Naive thymus-derived CD4-positive, alpha-beta T cell (primary cell): ENCODE measurements at regions not wholly inside any gene's neighbourhood (a gene's known extent, or its start where the extent isn't known, plus 50 kb on each side); places are given as distances from the start of the nearest gene placed in this dataset.

Experiments used
- ATAC-seq: fragments of 150-1000 bp; cut with Tn5 transposase; 2 replicates; pipeline ENCODE4 v1.10.0; 2021; ENCODE audit warnings: mild to moderate bottlenecking, moderate library complexity
- CTCF ChIA-PET: fragments of 350-600 bp; sonication (Branson Sonifier 250); formaldehyde crosslinking; loops from one replicate; lab custom pipeline; 2021; ENCODE audit warnings: antibody characterized with exemption; lab: Charles Lee
- POLR2A ChIA-PET: fragments of 350-600 bp; sonication (Branson Sonifier 250); formaldehyde crosslinking; loops from one replicate; lab custom pipeline; 2021; ENCODE audit warnings: antibody characterized with exemption, inconsistent platforms; lab: Charles Lee
- DNase-seq, 9 donors: peaks; one replicate each; pipeline versions ENCODE4 v3.0.0 to v3.0.0-alpha.2; 2020 to 2022; ENCODE audit warnings: mixed read lengths in 1 of 9
- H3K27ac ChIP-seq: one replicate; pipeline ENCODE4 v1.7.0; 2013; ENCODE audit warnings: mild to moderate bottlenecking, low read depth, low read length, moderate library complexity
- H3K27me3 ChIP-seq, 2 donors: one replicate each; pipeline ENCODE4 v1.7.0; 2013; ENCODE audit warnings: low read length in 2 of 2, mild to moderate bottlenecking in 2 of 2, moderate library complexity in 2 of 2; ENCODE audit not compliant: control insufficient read depth in 2 of 2, insufficient read depth in 2 of 2
- H3K36me3 ChIP-seq, 3 experiments: 1 replicate in 2 of 3; 2 replicates in 1 of 3; pipeline ENCODE4 v1.7.0; 2013; ENCODE audit warnings: low read length in 3 of 3, mild to moderate bottlenecking in 3 of 3, moderate library complexity in 1 of 3; ENCODE audit not compliant: insufficient read depth in 3 of 3, control insufficient read depth in 2 of 3
- H3K4me1 ChIP-seq, 2 donors: one replicate each; pipeline ENCODE4 v1.7.0; 2013; ENCODE audit warnings: low read length in 2 of 2, mild to moderate bottlenecking in 2 of 2, moderate library complexity in 1 of 2; ENCODE audit not compliant: control insufficient read depth in 2 of 2, insufficient read depth in 2 of 2
- H3K4me3 ChIP-seq: 2 replicates; pipeline ENCODE4 v1.7.0; 2013; ENCODE audit warnings: mild to moderate bottlenecking, low read length
- H3K9me3 ChIP-seq, 3 experiments: 1 replicate in 2 of 3; 2 replicates in 1 of 3; pipeline ENCODE4 v1.7.0; 2013; ENCODE audit warnings: low read length in 3 of 3; ENCODE audit not compliant: control insufficient read depth in 2 of 3
- H3K27ac Mint-ChIP-seq, 9 donors: one replicate each; pipeline ENCODE4 v1.8.0; 2020 to 2022; ENCODE audit warnings: mixed read lengths in 9 of 9, mild to moderate bottlenecking in 8 of 9, moderate library complexity in 5 of 9, inconsistent platforms in 2 of 9
- H3K27me3 Mint-ChIP-seq, 5 donors: one replicate each; pipeline ENCODE4 v1.8.0; 2021 to 2022; ENCODE audit warnings: mixed read lengths in 5 of 5, mild to moderate bottlenecking in 1 of 5
- H3K36me3 Mint-ChIP-seq, 5 donors: one replicate each; pipeline ENCODE4 v1.8.0; 2020 to 2022; ENCODE audit warnings: mixed read lengths in 5 of 5, mild to moderate bottlenecking in 3 of 5, inconsistent platforms in 1 of 5
- H3K4me1 Mint-ChIP-seq, 7 donors: one replicate each; pipeline ENCODE4 v1.8.0; 2020 to 2022; ENCODE audit warnings: mixed read lengths in 7 of 7, mild to moderate bottlenecking in 3 of 7, inconsistent platforms in 1 of 7
- H3K4me3 Mint-ChIP-seq, 10 donors: one replicate each; pipeline ENCODE4 v1.8.0; 2020 to 2022; ENCODE audit warnings: mild to moderate bottlenecking in 10 of 10, mixed read lengths in 10 of 10, moderate library complexity in 6 of 10, inconsistent platforms in 2 of 10
- H3K9me3 Mint-ChIP-seq, 11 donors: one replicate each; pipeline ENCODE4 v1.8.0; 2020 to 2022; ENCODE audit warnings: mixed read lengths in 11 of 11, mild to moderate bottlenecking in 4 of 11, inconsistent platforms in 1 of 11, moderate library complexity in 1 of 11
- intact Hi-C, 2 donors: fragments of 100-400 bp; cut with micrococcal nuclease; formaldehyde crosslinking; loops; one replicate each; pipeline ENCODE4 v1.15.1; 2023

- no peak overlapping the region for H3K27ac Mint-ChIP-seq
- Histone ChIP-seq H3K4me1 (no peaks in the 10 kb centered on the region), H3K27me3 (no peaks in the 10 kb centered on the region), H3K36me3 (no peaks in the 10 kb centered on the region), H3K9me3 (no peaks in the 10 kb centered on the region), H3K27ac (no peak overlapping the region), H3K4me3 (no peak overlapping the region)
- DNase-seq (no peak), ATAC-seq (no peak)
- peaks cover 0 to 2% (median 0%) of the 10 kb centered on the region in 7 donors for H3K4me1 Mint-ChIP-seq
- intact Hi-C loops: no loop called here
- peaks cover 0 to under 1% (median 0%) of the 10 kb centered on the region in 5 donors for H3K36me3 Mint-ChIP-seq
- POLR2A ChIA-PET: no interaction called here
- CTCF ChIA-PET: no interaction called here
- H3K9me3 Mint-ChIP-seq: peaks cover 0 to 25% (median 5%) of the 10 kb centered on the region in 11 donors
- no peak overlapping the region for H3K4me3 Mint-ChIP-seq
- H3K27me3 Mint-ChIP-seq: no peaks in the 10 kb centered on the region
Measured at GRCh38 chr4:134687646-134688628, 486.3 kb upstream of the PABPC4L start.

DNA sequence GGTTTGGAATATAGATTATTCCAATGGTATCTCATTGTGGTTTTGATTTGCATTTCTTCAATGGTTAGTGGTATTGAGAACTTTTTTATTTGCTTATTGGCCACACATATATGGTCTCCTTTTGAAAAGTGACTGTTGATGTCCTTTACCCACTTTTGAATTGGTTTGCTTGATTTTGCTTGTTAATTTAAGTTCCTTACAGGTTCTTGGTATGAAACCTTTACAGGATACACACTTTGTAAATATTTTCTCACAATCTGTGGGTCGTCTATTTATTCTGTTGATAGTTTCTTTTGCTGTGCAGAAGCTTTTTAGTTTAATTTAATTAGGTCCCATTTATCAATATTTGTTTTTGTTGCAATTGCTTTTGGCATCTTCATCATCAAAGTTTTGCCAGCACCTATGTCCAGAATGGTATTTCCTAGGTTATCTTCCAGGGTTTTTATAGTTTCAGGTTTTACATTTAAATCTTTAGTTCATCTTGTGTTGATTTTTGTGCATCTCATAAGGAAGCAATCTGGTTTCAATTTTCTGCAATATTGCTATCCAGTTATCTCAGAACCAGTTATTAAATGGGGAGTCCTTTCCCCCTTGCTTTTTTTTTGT lies 475.7 kb upstream of the PABPC4L start:
- ATAC-seq: no peak
- no peaks in the 10 kb centered on the region for H3K27me3 ChIP-seq
- ChIA-PET POLR2A (no interaction called here), CTCF (no interaction called here)
- H3K9me3 ChIP-seq: no peaks in the 10 kb centered on the region
- no peaks in the 10 kb centered on the region for H3K36me3 ChIP-seq
- H3K4me3 Mint-ChIP-seq: no peak overlapping the region
- no peak overlapping the region for H3K27ac Mint-ChIP-seq
- H3K27ac ChIP-seq: no peak overlapping the region
- intact Hi-C loops: no loop called here
- peaks cover 0 to 16% (median 7%) of the 10 kb centered on the region in 11 donors for H3K9me3 Mint-ChIP-seq
- H3K27me3 Mint-ChIP-seq: no peaks in the 10 kb centered on the region
- H3K4me1 Mint-ChIP-seq: no peaks in the 10 kb centered on the region
- no peak for DNase-seq
- no peaks in the 10 kb centered on the region for H3K36me3 Mint-ChIP-seq
- no peak overlapping the region for H3K4me3 ChIP-seq
- H3K4me1 ChIP-seq: no peaks in the 10 kb centered on the region

DNA sequence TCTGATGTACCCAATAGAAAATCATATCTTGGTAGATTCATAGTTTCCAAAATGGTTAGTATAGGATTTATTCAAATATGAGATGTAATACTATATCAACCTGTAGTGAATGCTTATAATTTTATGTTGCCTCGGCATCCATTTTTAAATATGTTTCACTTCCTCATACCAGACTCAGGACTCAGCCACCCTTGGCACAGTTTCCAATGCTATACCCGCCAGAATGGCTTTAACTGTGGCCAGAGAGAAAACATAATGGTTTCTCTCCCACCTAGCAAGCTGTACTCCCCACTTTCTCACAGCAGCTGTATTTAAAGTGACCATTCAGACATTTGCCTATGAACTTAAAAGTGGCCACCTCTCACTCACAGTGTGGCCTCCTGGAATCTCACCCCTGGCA lies 466.6 kb upstream of the PABPC4L start:
- H3K4me1 ChIP-seq: no peaks in the 10 kb centered on the region
- Mint-ChIP-seq H3K4me1 (no peaks in the 10 kb centered on the region), H3K36me3 (no peaks in the 10 kb centered on the region), H3K4me3 (no peak overlapping the region), H3K9me3 (peaks cover 0 to 5% (median 0%) of the 10 kb centered on the region in 11 donors), H3K27me3 (no peaks in the 10 kb centered on the region), H3K27ac (no peak overlapping the region)
- no peaks in the 10 kb centered on the region for H3K9me3 ChIP-seq
- H3K36me3 ChIP-seq: no peaks in the 10 kb centered on the region
- POLR2A ChIA-PET: no interaction called here
- intact Hi-C loops: no loop called here
- no peaks in the 10 kb centered on the region for H3K27me3 ChIP-seq
- no peak overlapping the region for H3K4me3 ChIP-seq
- no peak for ATAC-seq
- DNase-seq: no peak
- H3K27ac ChIP-seq: no peak overlapping the region
- CTCF ChIA-PET: no interaction called here

DNA sequence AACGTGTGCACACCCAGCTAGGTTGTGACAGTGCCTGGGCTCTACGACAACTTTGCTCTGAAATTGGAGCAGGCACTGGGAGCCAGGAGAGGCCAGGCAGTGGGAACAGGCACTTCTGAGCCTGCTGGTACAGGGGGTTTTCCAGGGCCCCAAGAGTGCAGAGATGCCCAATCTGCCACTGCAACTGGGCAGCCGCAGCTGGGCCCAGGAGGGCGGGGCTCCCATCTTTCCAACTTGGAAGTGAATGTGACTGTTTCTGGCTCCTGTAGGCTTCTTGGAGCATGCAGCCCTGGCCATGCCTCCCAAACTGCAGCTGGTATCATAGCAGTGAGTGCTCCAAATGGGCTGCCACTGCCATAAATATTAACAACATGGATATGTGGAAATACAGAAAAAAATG lies 465.1 kb upstream of the PABPC4L start:
- ChIA-PET CTCF (no interaction called here), POLR2A (no interaction called here)
- H3K36me3 Mint-ChIP-seq: no peaks in the 10 kb centered on the region
- Histone ChIP-seq H3K36me3 (no peaks in the 10 kb centered on the region), H3K4me3 (no peak overlapping the region), H3K27me3 (no peaks in the 10 kb centered on the region), H3K9me3 (no peaks in the 10 kb centered on the region), H3K27ac (no peak overlapping the region), H3K4me1 (no peaks in the 10 kb centered on the region)
- no peak overlapping the region for H3K4me3 Mint-ChIP-seq
- H3K27me3 Mint-ChIP-seq: no peaks in the 10 kb centered on the region
- ATAC-seq: no peak
- H3K27ac Mint-ChIP-seq: no peak overlapping the region
- no peaks in the 10 kb centered on the region for H3K4me1 Mint-ChIP-seq
- DNase-seq: no peak
- peaks cover 0 to 5% (median 0%) of the 10 kb centered on the region in 11 donors for H3K9me3 Mint-ChIP-seq
- intact Hi-C loops: no loop called here

DNA sequence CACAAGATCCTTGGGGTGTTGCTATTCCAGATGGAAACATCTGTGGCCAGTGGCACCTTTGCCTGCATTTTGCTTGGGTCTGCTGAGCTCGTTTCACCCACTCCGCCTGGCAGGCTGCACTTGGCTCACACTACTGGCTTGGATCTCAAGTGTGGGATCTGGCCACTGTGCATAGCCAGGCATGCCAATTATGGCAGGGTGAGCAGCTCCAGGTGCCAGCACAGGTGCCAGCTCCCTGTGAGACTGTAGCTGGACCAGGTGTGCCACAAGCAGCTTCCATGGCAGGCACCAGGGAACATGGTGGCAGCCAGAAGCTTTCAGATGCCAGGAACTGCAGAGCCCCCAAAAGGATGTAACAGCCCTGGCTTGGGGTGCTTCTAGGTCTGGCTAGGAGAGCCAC lies 463.8 kb upstream of the PABPC4L start:
- DNase-seq: no peak
- no peaks in the 10 kb centered on the region for H3K27me3 ChIP-seq
- Mint-ChIP-seq H3K27me3 (no peaks in the 10 kb centered on the region), H3K4me3 (no peak overlapping the region), H3K4me1 (no peaks in the 10 kb centered on the region), H3K36me3 (no peaks in the 10 kb centered on the region), H3K9me3 (peaks cover 0 to 12% (median 0%) of the 10 kb centered on the region in 11 donors), H3K27ac (no peak overlapping the region)
- H3K4me3 ChIP-seq: no peak overlapping the region
- ChIA-PET CTCF (no interaction called here), POLR2A (no interaction called here)
- intact Hi-C loops: no loop called here
- no peak overlapping the region for H3K27ac ChIP-seq
- H3K4me1 ChIP-seq: no peaks in the 10 kb centered on the region
- no peaks in the 10 kb centered on the region for H3K9me3 ChIP-seq
- ATAC-seq: no peak
- H3K36me3 ChIP-seq: no peaks in the 10 kb centered on the region

GRCh38 chr4:134663742-134664141 lies 462.2 kb upstream of the PABPC4L start:
- intact Hi-C loops: no loop called here
- Histone ChIP-seq H3K27me3 (no peaks in the 10 kb centered on the region), H3K36me3 (no peaks in the 10 kb centered on the region), H3K4me3 (no peak overlapping the region), H3K27ac (no peak overlapping the region), H3K4me1 (no peaks in the 10 kb centered on the region), H3K9me3 (no peaks in the 10 kb centered on the region)
- Mint-ChIP-seq H3K4me3 (no peak overlapping the region), H3K27me3 (no peaks in the 10 kb centered on the region), H3K36me3 (no peaks in the 10 kb centered on the region), H3K27ac (no peak overlapping the region), H3K9me3 (peaks cover 0 to 8% (median 0%) of the 10 kb centered on the region in 11 donors), H3K4me1 (no peaks in the 10 kb centered on the region)
- DNase-seq (no peak), ATAC-seq (no peak)
- CTCF ChIA-PET: no interaction called here
- POLR2A ChIA-PET: no interaction called here
